ENCODE measurements at regions not wholly inside any gene's neighbourhood (a gene's known extent, or its start where the extent isn't known, plus 50 kb on each side); places are given as distances from the start of the nearest gene placed in this dataset.

GRCh38 chr5:133824661-133825254 is 143.7 kb downstream of the C5orf15 start (continued):
- no peak for TF ChIP-seq E2F4 (IDR thresholded peaks at IDR 0.05; ENCODE audit: low read depth, low read length)
- TF ChIP-seq HCFC1 (IDR thresholded peaks at IDR 0.05; ENCODE audit: low read length) = no peak
- TF ChIP-seq CBFB (IDR thresholded peaks at IDR 0.05; ENCODE audit: low read depth) = peak; percentile 19; the same call in 1 of the 2 replicates
- TF ChIP-seq FOXK2 (IDR thresholded peaks at IDR 0.05) = no peak
- peak; percentile 75 for TF ChIP-seq RUNX3 (IDR thresholded peaks at IDR 0.05; ENCODE audit: low read length)
- no peak for TF ChIP-seq SMC3 (IDR thresholded peaks at IDR 0.05; ENCODE audit: borderline replicate concordance, low read length)
- TF ChIP-seq TCF7 (IDR thresholded peaks at IDR 0.05; ENCODE audit: borderline replicate concordance) = no peak
- no peak for TF ChIP-seq ATF3 (IDR thresholded peaks at IDR 0.05; ENCODE audit: borderline replicate concordance, extremely low read depth, low read depth, low read length)
- 0 out of 2 replicates have a peak, but pooled peaks have one; percentile 20 for TF ChIP-seq BACH1 (IDR thresholded peaks at IDR 0.05; ENCODE audit: borderline replicate concordance)
- no peak for TF ChIP-seq HSF1 (IDR thresholded peaks at IDR 0.05; ENCODE audit: low read depth, low read length)
- TF ChIP-seq GABPA (IDR thresholded peaks at IDR 0.05; ENCODE audit: low read depth) = no peak
- TF ChIP-seq ESRRA (IDR thresholded peaks at IDR 0.05; ENCODE audit: low read length) = no peak
- TF ChIP-seq BCL11A (IDR thresholded peaks at IDR 0.05; ENCODE audit: low read depth, low read length) = 0 out of 2 replicates have a peak, but pooled peaks have one; percentile 11
- no peak for TF ChIP-seq ELK1 (IDR thresholded peaks at IDR 0.05; ENCODE audit: low read depth, low read length)
- TF ChIP-seq MTA3 (IDR thresholded peaks at IDR 0.05; ENCODE audit: borderline replicate concordance, low read length) = no peak; the same call in 1 of the 2 replicates
- peak; percentile 16; the same call in 1 of the 2 replicates for TF ChIP-seq CHD2 (IDR thresholded peaks at IDR 0.05; ENCODE audit: borderline replicate concordance, low read depth, low read length)
- no peak for TF ChIP-seq ZBED1 (IDR thresholded peaks at IDR 0.05; ENCODE audit: borderline replicate concordance)
- no peak for TF ChIP-seq IRF4 (IDR thresholded peaks at IDR 0.05; ENCODE audit: low read depth, low read length)
- TF ChIP-seq HDAC6 (IDR thresholded peaks at IDR 0.05; ENCODE audit: unreplicated experiment) = no peak
- no peak for TF ChIP-seq WRNIP1 (IDR thresholded peaks at IDR 0.05; ENCODE audit: borderline replicate concordance, low read depth, low read length)
- TF ChIP-seq ZNF274 (IDR thresholded peaks at IDR 0.05; ENCODE audit: insufficient read depth, insufficient read length) = no peak
- TF ChIP-seq RFX5 (IDR thresholded peaks at IDR 0.05; ENCODE audit: low read depth, low read length) = no peak
- peak; percentile 37; the same call in 1 of the 2 replicates for TF ChIP-seq POLR2A (IDR thresholded peaks at IDR 0.05; ENCODE audit: low read depth, low read length)
- TF ChIP-seq NFYA (IDR thresholded peaks at IDR 0.05; ENCODE audit: borderline replicate concordance, low read depth, low read length) = no peak
- no peak for TF ChIP-seq ATF2 (IDR thresholded peaks at IDR 0.05; ENCODE audit: low read length)
- TF ChIP-seq SMARCA5 (IDR thresholded peaks at IDR 0.05) = no peak
